Ishikawa (cell line): ENCODE measurements at regions not wholly inside any gene's neighbourhood (a gene's known extent, or its start where the extent isn't known, plus 50 kb on each side); places are given as distances from the start of the nearest gene placed in this dataset.

Experiments
- CEBPB ChIP-seq: IDR thresholded peaks from 2 replicates; pipeline ENCODE4 v1.6.1; 2012
- CREB1 ChIP-seq: IDR thresholded peaks from 2 replicates; pipeline ENCODE4 v1.6.1; 2012; ENCODE audit warnings: low read depth
- EGR1 ChIP-seq: IDR thresholded peaks from 2 replicates; pipeline ENCODE4 v1.6.1; 2012
- EP300 ChIP-seq: IDR thresholded peaks from 2 replicates; pipeline ENCODE4 v1.6.1; 2012; ENCODE audit warnings: borderline replicate concordance
- FOXM1 ChIP-seq: IDR thresholded peaks from 2 replicates; pipeline ENCODE4 v1.6.1; 2012; ENCODE audit warnings: low read depth, borderline replicate concordance
- MAX ChIP-seq: IDR thresholded peaks from 2 replicates; pipeline ENCODE4 v1.6.1; 2012
- NFIC ChIP-seq: IDR thresholded peaks from 2 replicates; pipeline ENCODE4 v1.6.1; 2012
- RAD21 ChIP-seq: IDR thresholded peaks from 2 replicates; pipeline ENCODE4 v1.6.1; 2012; ENCODE audit warnings: low read depth
- REST ChIP-seq: IDR thresholded peaks from 2 replicates; pipeline ENCODE4 v1.6.1; 2012; ENCODE audit warnings: low read depth, mild to moderate bottlenecking
- TAF1 ChIP-seq: IDR thresholded peaks from 2 replicates; pipeline ENCODE4 v1.6.1; 2012; ENCODE audit warnings: low read depth, mild to moderate bottlenecking
- USF1 ChIP-seq: IDR thresholded peaks from 2 replicates; pipeline ENCODE4 v1.6.1; 2012
- YY1 ChIP-seq: IDR thresholded peaks from 2 replicates; pipeline ENCODE4 v1.6.1; 2012; ENCODE audit warnings: low read depth
- ZBTB7A ChIP-seq: IDR thresholded peaks from 2 replicates; pipeline ENCODE4 v1.6.1; 2012; ENCODE audit warnings: low read depth

DNA sequence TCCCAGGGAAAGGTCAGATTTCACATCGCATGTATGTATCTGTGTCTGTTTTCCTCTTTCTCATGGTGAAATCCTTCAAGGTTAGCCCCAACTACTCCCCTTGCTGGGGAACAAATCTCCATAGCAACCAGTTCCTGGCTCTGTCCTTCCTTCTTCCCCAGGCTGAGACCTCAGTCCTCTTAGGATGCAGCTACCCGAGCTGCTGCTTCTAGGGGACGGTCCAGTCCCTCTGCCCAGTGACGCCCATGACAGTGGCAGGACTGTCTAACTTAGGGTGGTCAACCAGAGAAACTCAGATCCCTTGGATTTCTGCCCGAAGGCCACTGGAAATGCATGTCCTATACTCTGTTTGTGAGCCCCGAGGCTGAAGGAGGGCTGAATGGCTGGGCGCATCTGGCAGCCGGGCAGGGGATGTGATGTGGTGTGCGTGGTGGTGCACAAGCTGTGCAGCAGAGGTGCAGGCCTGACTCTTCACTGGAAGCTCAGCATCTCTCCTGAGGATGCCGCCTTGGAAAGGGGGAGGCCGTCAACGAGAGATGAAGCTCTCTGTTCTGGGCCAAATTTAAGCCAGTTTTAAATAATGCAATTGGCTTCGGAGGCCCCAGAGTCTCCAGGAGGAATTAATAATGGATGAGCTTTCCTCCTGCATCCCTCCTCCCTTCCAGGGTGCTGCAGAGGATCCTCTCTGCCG, 118.7 kb upstream of the B3GAT1 start:
- no peak for TF ChIP-seq CEBPB
- no peak for TF ChIP-seq TAF1
- TF ChIP-seq REST = no peak
- TF ChIP-seq ZBTB7A = no peak
- no peak for TF ChIP-seq USF1
- no peak for TF ChIP-seq FOXM1
- TF ChIP-seq MAX = no peak
- no peak for TF ChIP-seq NFIC
- no peak for TF ChIP-seq EGR1
- no peak for TF ChIP-seq RAD21
- TF ChIP-seq CREB1 = no peak
- TF ChIP-seq EP300 = no peak
- TF ChIP-seq YY1 = no peak
